ENCODE measurements at regions not wholly inside any gene's neighbourhood (a gene's known extent, or its start where the extent isn't known, plus 50 kb on each side); places are given as distances from the start of the nearest gene placed in this dataset.

GRCh38 chrX:82912382-82912781 is 595.7 kb upstream of the POU3F4 start:
- DNase-seq: no peak

- DNase-seq: no peak
These were observed 573.1 kb upstream of the POU3F4 start for GRCh38 chrX:82934980-82935379.

DNA sequence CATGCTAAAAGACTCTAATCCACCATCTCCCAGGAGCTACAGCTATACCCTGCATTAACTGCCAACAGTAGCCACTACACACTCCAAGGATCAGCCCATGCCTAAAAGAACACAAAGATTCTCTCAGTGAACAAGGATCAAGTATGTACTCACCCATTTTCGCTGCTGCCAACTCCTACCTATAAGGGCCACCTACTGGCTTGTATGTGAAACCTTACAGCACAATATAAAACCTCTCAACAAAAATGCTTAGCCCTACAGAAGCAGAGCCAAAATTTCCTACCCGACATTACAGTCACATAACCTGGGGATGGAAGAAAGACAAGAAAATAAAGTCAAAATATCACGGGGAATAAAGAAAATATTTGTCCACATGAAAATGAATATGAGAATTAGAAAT is 562.8 kb upstream of the POU3F4 start:
- DNase-seq: no peak

DNA sequence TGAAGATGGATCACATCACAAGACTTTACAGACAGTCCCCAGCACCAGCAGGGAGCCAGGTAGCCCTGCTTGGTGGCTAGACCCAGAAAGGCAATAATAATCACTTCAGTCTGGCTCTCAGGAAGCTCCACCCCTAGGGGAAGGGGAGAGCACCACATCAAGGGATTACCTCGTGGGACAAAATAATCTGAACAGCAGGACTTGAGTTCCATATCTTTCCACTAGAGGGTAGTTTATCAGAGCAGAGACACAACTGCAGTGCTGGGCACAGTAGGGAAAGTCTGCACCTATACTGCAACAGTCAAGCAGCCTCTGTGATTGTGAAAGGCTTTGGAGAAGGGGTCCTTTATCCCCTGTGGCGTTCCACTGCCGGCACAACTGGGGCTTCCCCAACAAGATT is 547.0 kb upstream of the POU3F4 start:
- no peak for DNase-seq

GRCh38 chrX:82973646-82974045 is 534.4 kb upstream of the POU3F4 start:
- DNase-seq: no peak

- DNase-seq: no peak
These were observed 509.9 kb upstream of the POU3F4 start for GRCh38 chrX:82998163-82998562.

DNA sequence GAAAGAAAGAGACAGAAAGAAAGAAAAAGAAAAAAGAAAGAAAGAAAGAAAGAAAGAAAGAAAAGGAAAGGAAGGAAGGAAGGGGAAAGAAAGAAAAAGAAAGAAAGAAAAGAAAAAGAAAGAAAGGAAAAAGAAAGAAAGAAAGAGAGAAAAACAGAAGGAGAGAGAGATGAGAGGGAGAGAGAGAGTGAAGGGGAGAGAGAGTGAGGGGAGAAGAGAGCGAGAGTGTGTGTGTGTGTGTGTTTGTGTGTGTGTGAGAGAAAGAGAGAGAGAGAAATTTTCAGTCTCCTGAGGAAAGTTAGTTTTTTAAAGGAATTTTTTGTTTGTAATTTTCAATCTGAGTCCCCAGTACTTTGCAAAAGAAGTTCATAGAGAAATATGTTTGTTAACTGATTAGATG is 504.1 kb upstream of the POU3F4 start:
- no peak for DNase-seq

- DNase-seq: peak; percentile 2 to 5
These were observed 499.7 kb upstream of the POU3F4 start for GRCh38 chrX:83008415-83008814.

DNA sequence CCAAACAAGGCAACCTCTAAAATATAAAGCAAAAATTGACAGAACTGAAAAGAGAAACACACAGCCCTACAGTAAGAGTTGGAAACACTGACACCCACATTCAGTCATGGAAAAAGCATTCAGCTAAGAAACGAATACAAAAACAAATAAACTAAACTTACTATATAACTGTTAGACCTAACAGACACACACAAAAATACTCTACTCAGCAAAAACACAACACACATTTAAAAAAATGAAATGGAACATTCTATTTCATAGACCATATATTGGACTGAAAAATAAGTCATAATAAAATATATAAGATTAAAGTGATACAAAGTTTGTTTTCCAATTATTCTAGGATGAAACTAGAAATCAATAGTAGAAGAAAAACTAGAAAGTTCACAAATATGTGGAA is 488.8 kb upstream of the POU3F4 start:
- DNase-seq: no peak

DNA sequence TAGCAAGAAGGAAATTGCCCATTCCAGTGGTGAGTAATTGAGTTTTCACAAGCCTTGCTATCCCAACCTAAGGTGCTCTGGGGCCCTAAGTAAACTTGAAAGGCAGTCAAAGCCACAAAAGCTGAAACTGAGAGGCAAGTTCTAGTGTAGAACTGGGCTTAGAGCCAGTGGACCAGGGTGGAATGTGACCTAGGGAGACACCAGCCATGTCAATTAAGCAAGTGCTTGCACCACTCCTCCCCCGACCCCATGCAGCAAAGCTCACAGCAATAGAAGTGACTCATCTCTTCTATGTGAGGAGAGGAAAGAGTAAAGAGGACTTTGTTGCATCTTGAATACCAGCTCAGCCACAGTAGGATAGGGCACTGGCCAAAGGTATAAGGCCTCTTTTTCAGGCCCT is 486.1 kb upstream of the POU3F4 start:
- DNase-seq: no peak

All from AML-193 (cell line).